IPS-NIHi7 (cell line): ENCODE measurements at regions not wholly inside any gene's neighbourhood (a gene's known extent, or its start where the extent isn't known, plus 50 kb on each side); places are given as distances from the start of the nearest gene placed in this dataset.

Source experiments
- DNase-seq: peaks from one replicate; pipeline ENCODE4 v3.0.0; 2012; ENCODE audit warnings: mixed read lengths; ENCODE audit errors: extremely low spot score

DNA sequence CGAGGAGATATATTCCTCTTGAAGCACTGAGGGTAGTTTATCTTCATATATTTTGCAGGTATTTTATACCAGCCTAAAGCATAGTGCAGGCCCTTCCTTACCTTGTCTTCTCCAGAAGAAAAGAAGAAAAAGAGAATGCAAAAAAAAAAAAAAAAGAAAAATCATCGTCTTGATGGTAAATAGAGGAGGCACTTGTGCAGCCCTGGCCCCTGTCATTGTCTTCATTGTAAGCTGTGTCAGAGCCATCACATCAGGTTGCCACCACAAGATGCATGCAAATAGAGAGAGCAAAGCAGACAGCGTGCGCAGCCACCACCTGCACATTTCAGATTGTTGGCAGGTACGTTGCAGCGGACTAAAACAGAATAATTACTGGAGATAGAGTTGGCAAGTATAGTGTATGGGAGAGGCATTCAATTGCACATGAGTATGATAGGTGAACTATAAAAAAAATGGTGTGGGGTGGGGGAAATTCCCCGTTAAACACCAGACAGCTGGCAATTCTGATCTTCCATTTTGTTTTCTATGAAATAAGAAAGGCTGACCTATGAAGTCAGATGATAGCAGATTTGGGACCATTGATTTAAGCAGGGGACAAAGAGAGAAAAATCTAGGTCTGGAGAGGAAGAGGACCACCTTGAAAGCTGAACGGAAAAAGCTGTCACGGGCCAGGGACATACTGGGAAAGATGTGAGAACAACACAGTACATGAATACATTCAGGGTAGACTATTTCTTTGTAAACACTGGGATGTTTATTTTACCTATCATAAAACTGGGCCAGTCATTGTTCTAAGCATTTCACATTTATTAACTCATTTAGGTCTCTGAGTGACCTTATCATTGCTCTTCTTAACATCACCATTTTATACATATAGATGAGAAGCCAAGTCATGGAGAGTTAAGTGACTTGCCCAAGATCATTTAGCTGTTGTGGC is 306.3 kb upstream of the SP8 start:
- no peak for DNase-seq

DNA sequence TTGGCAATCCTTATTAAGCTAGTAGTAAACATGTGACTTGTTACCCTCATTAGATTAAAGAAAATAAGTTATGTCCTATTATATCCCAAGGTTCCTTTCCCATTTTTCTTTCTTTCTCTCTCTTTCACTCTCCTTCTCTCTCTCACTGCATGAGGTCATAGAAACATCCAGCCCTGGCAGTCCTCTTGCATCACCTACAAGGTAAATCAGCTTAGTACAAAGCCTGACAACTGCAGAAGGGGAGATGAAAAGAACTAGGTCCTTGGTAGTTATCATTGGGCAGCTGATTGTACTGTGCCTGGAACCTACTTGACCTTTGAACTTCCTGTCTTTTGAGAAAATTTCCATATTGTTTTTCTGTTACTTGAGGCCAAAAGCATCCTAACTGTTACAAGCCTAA is 307.9 kb upstream of the SP8 start:
- DNase-seq = no peak

DNA sequence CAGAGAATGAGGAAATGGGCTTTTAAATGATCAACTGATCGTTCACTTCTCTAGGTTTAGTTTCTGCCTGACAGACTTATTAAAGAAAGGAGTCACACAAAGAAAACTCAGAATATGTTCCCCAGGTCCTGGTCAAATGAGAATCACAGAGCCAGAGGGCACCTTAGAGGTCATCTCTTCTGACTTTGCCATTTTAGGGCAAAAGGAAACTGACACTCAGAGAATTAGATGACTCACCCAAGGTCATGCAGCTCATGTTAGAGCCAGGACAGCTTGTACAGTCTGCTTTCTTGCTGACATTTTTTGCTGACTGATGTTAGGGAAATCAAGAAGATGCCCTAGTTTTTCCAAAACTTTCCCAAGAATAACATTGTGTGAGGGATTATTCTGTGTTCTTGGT is 312.7 kb upstream of the SP8 start:
- no peak for DNase-seq

DNA sequence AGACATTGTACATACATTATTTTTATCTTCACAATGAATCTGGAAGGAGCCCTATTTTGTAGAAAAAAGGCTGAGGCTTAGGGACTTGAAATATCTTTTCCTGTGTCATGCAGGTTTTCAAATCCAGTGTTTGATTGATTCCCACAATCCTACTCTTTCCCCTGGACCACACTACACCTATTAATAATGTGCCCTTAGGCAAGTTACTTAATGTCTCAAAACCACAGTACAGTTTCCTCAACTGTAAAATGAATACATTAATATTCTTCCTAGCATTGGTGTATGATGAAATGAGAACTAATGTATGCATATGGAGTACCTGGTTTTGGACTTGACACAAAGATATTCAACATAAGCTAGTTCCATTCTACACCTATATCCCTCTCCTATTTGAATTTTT is 313.3 kb upstream of the SP8 start:
- DNase-seq = no peak

- DNase-seq = no peak
Measured at GRCh38 chr7:21101541-21101940, 314.9 kb upstream of the SP8 start.

DNA sequence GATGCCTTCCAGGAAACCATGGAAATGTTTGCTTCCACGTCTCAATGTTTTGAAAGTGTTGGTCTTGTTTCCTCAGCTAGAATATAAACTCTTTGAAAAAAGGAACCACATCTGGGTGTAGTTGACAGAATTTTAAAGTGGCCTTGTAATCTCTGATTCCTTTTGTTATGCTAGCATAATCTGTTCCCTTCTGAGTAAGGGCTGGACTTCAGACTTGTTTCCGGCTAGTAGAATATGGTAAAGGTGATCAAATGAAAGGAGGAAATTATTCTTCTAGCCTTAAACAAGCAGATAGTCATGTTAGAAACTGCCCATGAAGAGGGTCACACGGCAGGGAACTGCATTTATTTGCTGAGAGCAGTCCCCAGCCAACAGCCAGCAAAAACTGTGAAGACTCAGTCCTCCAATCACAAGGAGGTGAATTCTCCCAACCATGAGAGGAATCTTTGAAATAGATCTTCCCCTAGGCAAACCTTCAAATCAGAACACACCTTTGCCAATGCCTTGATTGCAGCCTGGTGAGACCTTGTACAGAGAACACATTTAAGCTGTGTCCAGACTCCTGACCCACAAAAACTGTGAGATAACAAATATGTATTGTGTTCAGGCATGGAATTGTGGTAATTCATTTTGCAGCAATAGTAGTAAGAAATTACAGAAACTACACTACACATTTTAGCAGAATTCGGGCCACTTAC is 316.9 kb upstream of the SP8 start:
- DNase-seq = no peak

GRCh38 chr7:21104124-21104500 is 317.4 kb upstream of the SP8 start:
- no peak for DNase-seq

DNA sequence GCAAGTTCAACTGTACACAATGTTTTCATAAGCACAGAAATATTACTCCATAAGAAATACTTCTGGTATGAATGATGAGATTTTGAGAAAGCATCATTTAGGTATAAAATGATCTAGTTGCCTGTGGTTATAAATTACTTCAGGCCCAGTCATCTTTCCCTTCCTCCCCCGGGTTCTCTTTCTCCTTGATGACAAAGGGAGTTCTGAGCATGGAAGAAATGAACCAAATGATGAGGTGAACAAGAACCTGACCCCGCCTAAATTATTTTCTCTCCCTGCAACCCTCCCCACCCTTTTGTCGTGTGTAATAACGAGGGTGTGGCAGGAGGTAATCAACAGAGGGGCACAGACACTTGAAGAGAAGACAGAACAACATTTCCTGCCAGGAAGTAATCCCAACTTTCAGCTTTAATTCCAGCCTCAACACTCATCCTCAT is 319.6 kb upstream of the SP8 start:
- no peak for DNase-seq

GRCh38 chr7:21107101-21107500 is 320.4 kb upstream of the SP8 start:
- no peak for DNase-seq

DNA sequence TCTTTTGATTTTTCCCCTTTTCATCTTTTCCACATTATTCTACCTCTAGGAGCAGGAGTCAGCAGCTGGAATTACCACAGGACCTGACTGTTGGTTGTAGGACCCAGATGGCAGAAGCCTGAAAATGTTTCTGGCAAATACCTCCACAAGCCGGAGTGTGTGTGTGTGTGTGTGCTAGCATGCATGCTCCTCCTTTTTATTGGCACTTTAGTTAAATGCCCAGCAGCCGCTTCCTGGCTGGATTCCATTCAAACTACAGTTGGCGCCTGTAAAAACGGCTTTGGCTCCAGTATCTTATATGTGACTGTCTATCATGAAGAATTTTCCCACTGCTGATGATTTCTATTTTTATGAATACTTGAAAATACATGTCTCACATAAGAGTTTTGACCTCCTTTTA is 319.7 kb upstream of the SP4 start:
- peak; percentile 12 for DNase-seq

DNA sequence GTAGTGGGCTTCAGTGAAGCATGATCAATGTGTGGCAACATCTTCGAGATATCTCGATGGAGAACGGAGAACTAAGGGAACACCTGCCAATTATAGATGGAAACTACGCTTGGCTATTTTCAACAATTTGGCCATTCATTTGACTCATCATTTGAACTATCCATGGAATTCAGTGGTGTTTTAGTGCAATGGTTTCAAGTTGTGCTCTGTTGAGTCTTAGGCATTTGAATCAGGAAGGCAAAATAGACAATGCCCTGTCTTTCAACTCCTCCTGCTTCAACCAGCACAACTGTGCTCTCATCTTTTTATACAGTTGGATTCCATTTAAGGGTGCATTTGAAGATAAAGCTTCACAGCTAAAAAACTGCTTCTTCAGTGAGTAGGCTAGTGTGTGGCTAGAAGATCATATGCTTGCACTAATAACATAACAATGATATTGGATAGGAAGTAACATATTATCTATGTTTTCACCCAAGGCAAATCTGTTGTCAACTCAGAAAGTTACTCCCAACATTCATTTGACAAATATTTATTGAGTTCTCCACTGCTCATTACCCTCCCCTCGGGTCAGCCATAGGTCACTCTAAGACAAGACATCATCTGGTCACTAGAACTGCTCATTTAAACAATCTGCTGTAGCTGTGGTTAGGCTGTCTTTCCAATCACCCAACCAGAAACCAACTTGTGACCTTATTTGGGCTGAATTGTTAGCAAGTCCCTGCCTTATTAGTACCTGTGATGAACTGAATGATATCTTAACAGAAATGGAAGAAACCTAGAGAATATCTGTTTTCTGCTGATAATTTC is 314.1 kb upstream of the SP4 start:
- no peak for DNase-seq

DNA sequence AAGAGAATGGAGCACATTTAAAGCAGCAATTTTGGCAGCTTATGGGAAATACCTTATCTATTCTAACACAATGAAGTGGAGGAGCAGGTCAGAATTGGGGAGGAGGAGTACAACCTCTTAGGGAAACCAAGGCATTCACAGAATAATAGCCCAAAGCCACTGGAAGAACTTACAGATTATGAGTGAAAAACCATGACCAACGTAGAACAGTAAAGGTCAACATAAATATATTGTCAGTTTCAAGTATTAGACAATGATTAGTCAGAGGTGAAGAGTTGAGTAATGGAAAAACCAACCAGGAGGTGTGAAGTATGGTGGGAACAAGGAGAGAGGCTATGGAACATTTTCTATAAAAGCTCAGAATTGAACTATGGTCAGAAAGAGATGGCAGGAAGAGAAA is 304.3 kb upstream of the SP4 start:
- DNase-seq = no peak

DNA sequence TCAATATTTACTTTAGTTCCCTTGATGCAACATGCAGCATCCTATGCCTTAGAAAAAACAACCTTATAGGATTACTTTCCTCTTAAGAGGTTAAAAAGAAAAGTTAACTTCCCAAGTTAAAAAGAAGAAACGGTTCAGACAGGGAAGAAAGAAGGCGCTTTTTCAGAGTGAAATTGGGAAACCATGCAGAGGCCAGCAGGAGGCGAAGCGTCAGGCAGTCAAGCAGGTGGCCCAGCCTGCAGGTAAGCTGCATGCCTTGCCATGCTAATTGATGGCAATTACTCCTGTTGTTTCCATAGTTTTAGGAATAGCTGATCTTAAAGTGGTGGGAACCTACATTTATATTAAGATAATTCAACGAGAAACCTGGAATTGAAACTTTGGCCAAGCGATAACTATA is 302.6 kb upstream of the SP4 start:
- DNase-seq = peak; percentile 41

DNA sequence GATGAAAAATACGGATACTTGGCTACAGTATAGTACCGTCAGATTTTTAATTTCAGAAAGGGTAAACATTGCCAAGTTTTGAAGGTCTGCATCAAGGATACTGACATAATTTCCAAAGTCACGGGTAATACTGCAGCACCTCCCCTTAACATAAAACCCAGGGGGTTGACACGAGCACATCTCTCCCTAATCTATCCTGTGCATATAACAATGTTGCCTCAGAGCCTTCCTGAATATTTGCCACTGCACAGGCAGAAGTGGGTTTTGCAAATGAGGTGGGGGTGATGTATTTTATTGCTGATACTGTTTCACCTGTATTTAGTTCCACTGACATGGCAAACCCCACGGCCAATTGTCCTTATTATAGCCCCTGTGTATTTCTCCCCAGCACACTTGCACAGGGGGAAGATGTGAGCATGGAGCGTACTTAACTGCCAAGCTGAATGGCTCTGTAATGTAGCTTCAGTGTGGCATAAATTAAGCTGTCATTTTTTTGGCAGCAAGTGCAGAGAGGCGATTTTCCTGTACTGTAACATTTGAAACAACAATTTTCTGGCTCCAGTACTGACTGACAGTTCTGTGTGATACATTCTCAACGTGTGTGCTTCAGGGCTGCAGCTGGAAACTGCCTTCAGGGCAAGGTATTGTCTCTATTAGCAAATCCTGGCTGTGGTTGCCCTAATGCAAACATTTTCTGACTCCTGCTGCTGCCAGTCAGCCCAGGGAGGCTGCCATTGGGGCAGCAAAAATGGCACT is 299.6 kb upstream of the SP4 start:
- no peak for DNase-seq

- DNase-seq = no peak
Measured at GRCh38 chr7:21131897-21132296, 296.0 kb upstream of the SP4 start.

DNA sequence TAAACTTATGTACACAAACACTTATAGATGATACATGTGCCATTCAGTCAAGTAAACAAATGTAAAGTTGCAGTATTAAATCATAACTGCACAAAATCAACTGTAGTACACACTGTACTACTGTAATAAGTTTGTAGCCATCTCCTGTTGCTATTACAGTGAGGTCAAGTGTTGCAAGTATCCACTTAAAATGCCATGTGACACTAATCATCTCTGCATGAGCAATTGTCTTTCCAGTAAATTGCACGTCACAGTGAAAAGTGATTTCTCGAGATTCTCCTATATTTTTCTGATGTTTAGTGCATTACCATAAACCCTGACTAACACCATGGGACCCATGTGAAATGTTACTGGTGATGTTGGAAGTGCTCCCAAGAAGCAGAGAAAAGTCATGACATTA is 293.3 kb upstream of the SP4 start:
- DNase-seq = no peak

DNA sequence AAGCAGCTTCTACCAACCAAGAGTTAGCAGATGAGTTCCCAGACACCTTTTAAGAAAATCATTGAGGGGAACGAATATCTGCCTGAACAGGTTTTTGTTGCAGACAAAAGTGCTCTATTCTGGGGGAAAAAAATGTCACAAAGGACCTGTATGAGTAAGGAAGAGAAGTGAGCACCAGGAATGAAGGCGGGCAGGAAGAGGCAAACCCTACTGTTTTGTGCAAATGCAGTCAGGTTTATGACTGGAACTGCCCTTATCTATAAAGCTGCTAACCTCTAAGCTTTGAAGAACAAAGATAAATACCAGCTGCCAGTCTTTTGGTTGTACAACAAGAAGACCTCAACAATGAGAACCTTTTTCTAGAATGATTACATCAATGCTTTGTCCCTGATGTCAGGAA is 292.4 kb upstream of the SP4 start:
- no peak for DNase-seq

DNA sequence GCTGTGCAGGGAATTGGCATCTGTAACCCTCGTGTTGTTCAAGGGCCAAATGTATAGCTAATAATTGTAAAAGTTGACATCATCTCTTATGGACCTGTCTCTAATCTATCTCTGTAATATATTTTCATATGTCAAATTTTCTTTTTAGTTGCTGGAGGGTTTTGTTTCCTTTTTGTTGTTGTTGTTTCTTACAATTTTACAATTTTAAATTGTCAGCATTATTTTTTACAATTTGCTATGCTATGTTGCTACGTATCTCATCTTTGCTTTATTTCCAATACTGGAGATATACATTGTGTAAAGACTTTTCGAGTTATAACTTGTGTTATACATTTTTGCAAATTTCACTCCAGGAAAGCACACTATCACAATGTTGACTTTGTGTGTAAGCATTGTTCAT is 290.2 kb upstream of the SP4 start:
- no peak for DNase-seq

- DNase-seq = no peak
Measured at GRCh38 chr7:21140622-21141021, 287.3 kb upstream of the SP4 start.

GRCh38 chr7:21141476-21141875 is 286.4 kb upstream of the SP4 start:
- no peak for DNase-seq

GRCh38 chr7:21142081-21142480 is 285.8 kb upstream of the SP4 start:
- no peak for DNase-seq
